ENCODE measurements at regions not wholly inside any gene's neighbourhood (a gene's known extent, or its start where the extent isn't known, plus 50 kb on each side); places are given as distances from the start of the nearest gene placed in this dataset.

- WGBS, 2 experiments (ENCODE audit: extremely low coverage in 2 of 2, insufficient read length in 1 of 2), result no CpG with 5 or more reads among the region's 2 CpGs
- Histone ChIP-seq H4K91ac (ENCODE audit: insufficient read depth, low read depth, low read length) (no peak overlapping the region), H4K8ac (ENCODE audit: low read depth in 2 of 2, low read length in 2 of 2) (no peak overlapping the region), H4K20me1 (ENCODE audit: insufficient read depth, low read length) (no peaks in the 10 kb centered on the region), H2AFZ (replicated peaks; ENCODE audit: low read length, poor library complexity) (no peak overlapping the region), H2BK120ac (ENCODE audit: low read depth, low read length) (no peak overlapping the region), H3K4me2 (ENCODE audit: low read depth, low read length) (no peak overlapping the region), H2AK9ac (replicated peaks; ENCODE audit: low read depth, low read length, poor library complexity) (no peak overlapping the region), H3K9me1 (ENCODE audit: insufficient read depth, low read length) (no peaks in the 10 kb centered on the region), H4K5ac (ENCODE audit: low read depth, low read length) (no peak overlapping the region), H3K36me3 (ENCODE audit: control insufficient read depth, insufficient read depth, low read length) (no peaks in the 10 kb centered on the region), H3K18ac (ENCODE audit: low read depth, low read length) (no peak overlapping the region), H3K79me1 (ENCODE audit: low read depth in 1 of 2, low read length in 2 of 2) (no peaks in the 10 kb centered on the region), H3K9ac (ENCODE audit: low read depth, low read length) (no peak overlapping the region), H2BK5ac (ENCODE audit: low read depth, low read length, poor library complexity, severe bottlenecking) (no peak overlapping the region), H3K14ac (replicated peaks; ENCODE audit: low read depth, low read length) (no peak overlapping the region), H3K9me3 (ENCODE audit: control insufficient read depth, insufficient read depth, low read length) (peaks cover 14% of the 10 kb centered on the region), H3K4me3 (ENCODE audit: insufficient read depth, low read depth, low read length) (no peak overlapping the region), H2AK5ac (ENCODE audit: low read depth, low read length) (no peak overlapping the region), H3K23ac (ENCODE audit: low read depth, low read length) (no peak overlapping the region), H3K27ac (ENCODE audit: insufficient read depth, low read length) (no peak overlapping the region), H2BK20ac (ENCODE audit: low read depth, low read length) (no peak overlapping the region), H3K27me3 (ENCODE audit: control insufficient read depth, insufficient read depth, low read length) (no peaks in the 10 kb centered on the region), H3K4me1 (ENCODE audit: control insufficient read depth, insufficient read depth, low read length) (no peaks in the 10 kb centered on the region), H2BK15ac (ENCODE audit: low read depth, low read length) (no peak overlapping the region), H3K56ac (ENCODE audit: extremely low read depth, insufficient read depth, low read length) (no peak overlapping the region), H3K4ac (ENCODE audit: low read depth, low read length) (no peak overlapping the region)
- no peak for TF ChIP-seq ELK1 (IDR thresholded peaks at IDR 0.05; ENCODE audit: borderline replicate concordance, low read depth, low read length)
- TF ChIP-seq FOS (IDR thresholded peaks at IDR 0.05; ENCODE audit: low read depth, low read length), result no peak
- no peak for TF ChIP-seq MAZ (IDR thresholded peaks at IDR 0.05; ENCODE audit: borderline replicate concordance, low read depth, low read length)
- no peak for TF ChIP-seq USF2 (IDR thresholded peaks at IDR 0.05; ENCODE audit: low read depth, low read length)
- no peak for TF ChIP-seq RCOR1 (IDR thresholded peaks at IDR 0.05; ENCODE audit: insufficient replicate concordance, low read length)
- TF ChIP-seq MAFK (IDR thresholded peaks at IDR 0.05; ENCODE audit: low read depth, low read length), result no peak
- no peak for TF ChIP-seq CHD1 (IDR thresholded peaks at IDR 0.05; ENCODE audit: low read depth, low read length)
- TF ChIP-seq NFE2L2 (IDR thresholded peaks at IDR 0.05; ENCODE audit: low read depth, low read length), result no peak
- no peak for TF ChIP-seq POLR2A (IDR thresholded peaks at IDR 0.05; ENCODE audit: low read depth, low read length)
- no peak for TF ChIP-seq SMC3 (IDR thresholded peaks at IDR 0.05; ENCODE audit: low read depth, low read length)
- no peak for TF ChIP-seq MXI1 (IDR thresholded peaks at IDR 0.05; ENCODE audit: borderline replicate concordance, low read depth, low read length)
- TF ChIP-seq RAD21 (IDR thresholded peaks at IDR 0.05; ENCODE audit: low read length), result no peak
- TF ChIP-seq CEBPB (IDR thresholded peaks at IDR 0.05; ENCODE audit: low read depth, low read length), result no peak
- no peak for TF ChIP-seq RFX5 (IDR thresholded peaks at IDR 0.05; ENCODE audit: low read depth, low read length)
- no peak for TF ChIP-seq BHLHE40 (IDR thresholded peaks at IDR 0.05; ENCODE audit: low read depth, low read length)
- TF ChIP-seq CTCF (conservative IDR thresholded peaks at IDR 0.05; ENCODE audit: low read depth, low read length), result no peak
- dilution Hi-C loops (cut with HindIII; ENCODE audit: low sequenced_read_pairs, unreplicated experiment) (no loop called here), in situ Hi-C loops (cut with MboI; ENCODE audit: low sequenced_read_pairs) (no loop called here), intact Hi-C loops (cut with micrococcal nuclease) (no loop called here)
- no TSS peak for BruUV-seq (replicated peaks)
- ATAC-seq (ENCODE audit: low read depth) (no peak), DNase-seq (no peak)
- POLR2A ChIA-PET (ENCODE audit: unreplicated experiment), result no interaction called here
- CTCF ChIA-PET, result no interaction called here
Measured at GRCh38 chr10:85187047-85187446, 858.7 kb downstream of the CCSER2 start.
